Transverse colon (tissue), 3 donors: ENCODE measurements at regions not wholly inside any gene's neighbourhood (a gene's known extent, or its start where the extent isn't known, plus 50 kb on each side); places are given as distances from the start of the nearest gene placed in this dataset.

Experiments
- POLR2A ChIP-seq: fragments of 450-650 bp; IDR thresholded peaks from one replicate; pipeline ENCODE4 v1.6.1; 2016; ENCODE audit warnings: antibody characterized with exemption, mild to moderate bottlenecking, moderate library complexity
- TF ChIP-seq, protein P1 (sequence below), 5 experiments: fragments of 200-600 bp in 3 of 5; fragments of 450-650 bp in 2 of 5; sonication (generic) in 3 of 5; IDR thresholded peaks; 1 replicate in 2 of 5; 2 replicates in 3 of 5; pipeline ENCODE4 v1.5.1; 2016 to 2017; ENCODE audit warnings: antibody characterized with exemption in 5 of 5, inconsistent platforms in 3 of 5, mild to moderate bottlenecking in 2 of 5, moderate library complexity in 1 of 5

DNA sequence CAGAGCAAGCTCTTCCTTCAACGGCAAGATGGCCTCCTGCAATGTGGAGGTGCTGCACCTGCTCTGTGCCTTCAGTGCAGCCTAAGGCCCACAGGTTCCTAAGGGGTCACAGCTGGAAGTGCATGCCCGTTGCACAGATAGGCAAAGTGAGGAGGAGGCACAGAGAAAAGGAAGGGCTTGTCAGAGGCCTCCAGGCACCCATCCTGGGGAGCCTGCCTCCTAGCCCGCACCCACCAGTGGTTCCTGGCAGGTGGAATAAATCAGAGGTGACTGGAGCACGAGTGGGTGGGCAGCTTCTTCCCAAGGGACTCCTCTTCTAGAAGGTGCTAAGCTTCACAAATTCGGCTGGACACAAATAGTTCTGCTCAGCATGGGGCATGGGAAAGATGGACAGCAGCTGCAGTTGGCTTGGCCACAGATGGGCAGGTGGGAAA is 52.8 kb upstream of the STXBP1 start:
- TF ChIP-seq, protein P1, sequence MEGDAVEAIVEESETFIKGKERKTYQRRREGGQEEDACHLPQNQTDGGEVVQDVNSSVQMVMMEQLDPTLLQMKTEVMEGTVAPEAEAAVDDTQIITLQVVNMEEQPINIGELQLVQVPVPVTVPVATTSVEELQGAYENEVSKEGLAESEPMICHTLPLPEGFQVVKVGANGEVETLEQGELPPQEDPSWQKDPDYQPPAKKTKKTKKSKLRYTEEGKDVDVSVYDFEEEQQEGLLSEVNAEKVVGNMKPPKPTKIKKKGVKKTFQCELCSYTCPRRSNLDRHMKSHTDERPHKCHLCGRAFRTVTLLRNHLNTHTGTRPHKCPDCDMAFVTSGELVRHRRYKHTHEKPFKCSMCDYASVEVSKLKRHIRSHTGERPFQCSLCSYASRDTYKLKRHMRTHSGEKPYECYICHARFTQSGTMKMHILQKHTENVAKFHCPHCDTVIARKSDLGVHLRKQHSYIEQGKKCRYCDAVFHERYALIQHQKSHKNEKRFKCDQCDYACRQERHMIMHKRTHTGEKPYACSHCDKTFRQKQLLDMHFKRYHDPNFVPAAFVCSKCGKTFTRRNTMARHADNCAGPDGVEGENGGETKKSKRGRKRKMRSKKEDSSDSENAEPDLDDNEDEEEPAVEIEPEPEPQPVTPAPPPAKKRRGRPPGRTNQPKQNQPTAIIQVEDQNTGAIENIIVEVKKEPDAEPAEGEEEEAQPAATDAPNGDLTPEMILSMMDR (IDR thresholded peaks at IDR 0.05) = no peak
- no peak for TF ChIP-seq POLR2A
